ENCODE measurements at regions not wholly inside any gene's neighbourhood (a gene's known extent, or its start where the extent isn't known, plus 50 kb on each side); places are given as distances from the start of the nearest gene placed in this dataset.

DNA sequence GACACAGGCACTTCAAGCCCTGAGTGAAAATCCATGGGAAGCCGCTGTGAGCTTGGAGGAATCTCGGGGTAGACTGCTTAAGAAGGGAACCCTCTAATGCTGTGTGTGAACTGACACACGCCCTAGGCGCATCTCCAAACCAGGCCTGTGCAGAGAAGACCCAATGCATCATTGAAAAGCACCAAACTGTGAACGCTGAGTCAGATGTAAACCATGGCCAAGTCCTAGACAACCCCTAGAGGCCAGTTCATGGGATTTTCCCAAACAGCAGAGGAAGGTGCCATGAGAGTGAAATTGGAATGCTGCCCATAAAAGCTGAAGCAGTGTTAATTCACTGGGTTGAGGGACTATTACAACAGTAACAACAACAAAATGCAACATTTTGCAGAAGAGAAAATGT lies 296.5 kb downstream of the SMOC2 start:
- Histone ChIP-seq H2AFZ (replicated peaks; ENCODE audit: low read length, poor library complexity) (no peak overlapping the region), H3K4me1 (ENCODE audit: control insufficient read depth, insufficient read depth, low read length) (no peaks in the 10 kb centered on the region), H3K9ac (ENCODE audit: low read depth, low read length) (no peak overlapping the region), H3K56ac (ENCODE audit: extremely low read depth, insufficient read depth, low read length) (no peak overlapping the region), H3K18ac (ENCODE audit: low read depth, low read length) (no peak overlapping the region), H2BK120ac (ENCODE audit: low read depth, low read length) (no peak overlapping the region), H4K91ac (ENCODE audit: insufficient read depth, low read depth, low read length) (no peak overlapping the region), H3K27me3 (ENCODE audit: control insufficient read depth, insufficient read depth, low read length) (no peaks in the 10 kb centered on the region), H2AK9ac (replicated peaks; ENCODE audit: low read depth, low read length, poor library complexity) (no peak overlapping the region), H3K9me1 (ENCODE audit: insufficient read depth, low read length) (no peaks in the 10 kb centered on the region), H4K20me1 (ENCODE audit: insufficient read depth, low read length) (no peaks in the 10 kb centered on the region), H2BK5ac (ENCODE audit: low read depth, low read length, poor library complexity, severe bottlenecking) (no peak overlapping the region), H3K36me3 (ENCODE audit: control insufficient read depth, insufficient read depth, low read length) (no peaks in the 10 kb centered on the region), H3K79me1 (ENCODE audit: low read depth in 1 of 2, low read length in 2 of 2) (no peaks in the 10 kb centered on the region), H3K4me2 (ENCODE audit: low read depth, low read length) (no peak overlapping the region), H2BK20ac (ENCODE audit: low read depth, low read length) (no peak overlapping the region), H4K5ac (ENCODE audit: low read depth, low read length) (no peak overlapping the region), H3K23ac (ENCODE audit: low read depth, low read length) (no peak overlapping the region), H3K27ac (ENCODE audit: insufficient read depth, low read length) (no peak overlapping the region), H3K4me3 (ENCODE audit: insufficient read depth, low read depth, low read length) (no peak overlapping the region), H2AK5ac (ENCODE audit: low read depth, low read length) (no peak overlapping the region), H3K14ac (replicated peaks; ENCODE audit: low read depth, low read length) (no peak overlapping the region), H4K8ac (ENCODE audit: low read depth in 2 of 2, low read length in 2 of 2) (no peak overlapping the region), H3K4ac (ENCODE audit: low read depth, low read length) (no peak overlapping the region), H2BK15ac (ENCODE audit: low read depth, low read length) (no peak overlapping the region), H3K9me3 (ENCODE audit: control insufficient read depth, insufficient read depth, low read length) (peaks cover 20% of the 10 kb centered on the region)
- ChIA-PET CTCF (no interaction called here), POLR2A (ENCODE audit: unreplicated experiment) (no interaction called here)
- no TSS peak for BruUV-seq (replicated peaks)
- dilution Hi-C loops (cut with HindIII; ENCODE audit: low sequenced_read_pairs, unreplicated experiment) (no loop called here), intact Hi-C loops (cut with micrococcal nuclease) (no loop called here), in situ Hi-C loops (cut with MboI; ENCODE audit: low sequenced_read_pairs) (no loop called here)
- WGBS, 2 experiments (ENCODE audit: extremely low coverage in 2 of 2, insufficient read length in 1 of 2) = 82% methylated on average over 2 of the region's 5 CpGs; no CpG with 5 or more reads in 1 of the 2 experiments
- DNase-seq (no peak), ATAC-seq (ENCODE audit: low read depth) (no peak)
- no peak for TF ChIP-seq RAD21 (IDR thresholded peaks at IDR 0.05; ENCODE audit: low read length)
- TF ChIP-seq SMC3 (IDR thresholded peaks at IDR 0.05; ENCODE audit: low read depth, low read length) = no peak
- no peak for TF ChIP-seq USF2 (IDR thresholded peaks at IDR 0.05; ENCODE audit: low read depth, low read length)
- TF ChIP-seq BHLHE40 (IDR thresholded peaks at IDR 0.05; ENCODE audit: low read depth, low read length) = no peak
- TF ChIP-seq, protein P1, sequence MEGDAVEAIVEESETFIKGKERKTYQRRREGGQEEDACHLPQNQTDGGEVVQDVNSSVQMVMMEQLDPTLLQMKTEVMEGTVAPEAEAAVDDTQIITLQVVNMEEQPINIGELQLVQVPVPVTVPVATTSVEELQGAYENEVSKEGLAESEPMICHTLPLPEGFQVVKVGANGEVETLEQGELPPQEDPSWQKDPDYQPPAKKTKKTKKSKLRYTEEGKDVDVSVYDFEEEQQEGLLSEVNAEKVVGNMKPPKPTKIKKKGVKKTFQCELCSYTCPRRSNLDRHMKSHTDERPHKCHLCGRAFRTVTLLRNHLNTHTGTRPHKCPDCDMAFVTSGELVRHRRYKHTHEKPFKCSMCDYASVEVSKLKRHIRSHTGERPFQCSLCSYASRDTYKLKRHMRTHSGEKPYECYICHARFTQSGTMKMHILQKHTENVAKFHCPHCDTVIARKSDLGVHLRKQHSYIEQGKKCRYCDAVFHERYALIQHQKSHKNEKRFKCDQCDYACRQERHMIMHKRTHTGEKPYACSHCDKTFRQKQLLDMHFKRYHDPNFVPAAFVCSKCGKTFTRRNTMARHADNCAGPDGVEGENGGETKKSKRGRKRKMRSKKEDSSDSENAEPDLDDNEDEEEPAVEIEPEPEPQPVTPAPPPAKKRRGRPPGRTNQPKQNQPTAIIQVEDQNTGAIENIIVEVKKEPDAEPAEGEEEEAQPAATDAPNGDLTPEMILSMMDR (conservative IDR thresholded peaks at IDR 0.05; ENCODE audit: low read depth, low read length) = no peak
- TF ChIP-seq NFE2L2 (IDR thresholded peaks at IDR 0.05; ENCODE audit: low read depth, low read length) = no peak
